ENCODE measurements at regions not wholly inside any gene's neighbourhood (a gene's known extent, or its start where the extent isn't known, plus 50 kb on each side); places are given as distances from the start of the nearest gene placed in this dataset.

DNA sequence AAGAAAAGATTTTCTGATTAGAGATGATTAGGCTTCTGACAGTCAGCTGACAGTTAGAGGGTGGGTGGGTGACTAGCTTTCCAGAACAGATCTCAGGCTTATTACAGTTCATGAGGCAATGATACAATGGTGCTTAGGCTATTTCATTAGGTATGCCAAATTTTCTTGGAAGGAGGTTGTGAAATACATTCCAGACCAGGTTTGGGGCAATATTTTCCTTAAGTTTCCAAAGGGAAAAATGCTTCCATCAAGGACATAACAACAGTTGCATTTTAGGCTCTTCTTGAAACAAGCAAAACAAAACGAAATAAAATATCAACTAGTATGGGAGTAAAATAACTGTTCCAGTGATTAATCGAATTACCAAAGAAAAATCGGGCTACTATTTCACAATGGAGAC is 59.3 kb upstream of the CNTN1 start:
- H3K4me1 ChIP-seq = no peaks in the 10 kb centered on the region
- H3K27me3 ChIP-seq = no peaks in the 10 kb centered on the region
- no peaks in the 10 kb centered on the region for H3K36me3 ChIP-seq
- no peaks in the 10 kb centered on the region for H3K9me3 ChIP-seq
- H3K4me3 ChIP-seq = no peak overlapping the region
- intact Hi-C loops (cut with DNase I; ENCODE audit: low total_unique reads) = no loop called here
- H3K27ac ChIP-seq = no peak overlapping the region
- DNase-seq (ENCODE audit: low spot score in 2 of 2) = no peak
- TF ChIP-seq, protein P1, sequence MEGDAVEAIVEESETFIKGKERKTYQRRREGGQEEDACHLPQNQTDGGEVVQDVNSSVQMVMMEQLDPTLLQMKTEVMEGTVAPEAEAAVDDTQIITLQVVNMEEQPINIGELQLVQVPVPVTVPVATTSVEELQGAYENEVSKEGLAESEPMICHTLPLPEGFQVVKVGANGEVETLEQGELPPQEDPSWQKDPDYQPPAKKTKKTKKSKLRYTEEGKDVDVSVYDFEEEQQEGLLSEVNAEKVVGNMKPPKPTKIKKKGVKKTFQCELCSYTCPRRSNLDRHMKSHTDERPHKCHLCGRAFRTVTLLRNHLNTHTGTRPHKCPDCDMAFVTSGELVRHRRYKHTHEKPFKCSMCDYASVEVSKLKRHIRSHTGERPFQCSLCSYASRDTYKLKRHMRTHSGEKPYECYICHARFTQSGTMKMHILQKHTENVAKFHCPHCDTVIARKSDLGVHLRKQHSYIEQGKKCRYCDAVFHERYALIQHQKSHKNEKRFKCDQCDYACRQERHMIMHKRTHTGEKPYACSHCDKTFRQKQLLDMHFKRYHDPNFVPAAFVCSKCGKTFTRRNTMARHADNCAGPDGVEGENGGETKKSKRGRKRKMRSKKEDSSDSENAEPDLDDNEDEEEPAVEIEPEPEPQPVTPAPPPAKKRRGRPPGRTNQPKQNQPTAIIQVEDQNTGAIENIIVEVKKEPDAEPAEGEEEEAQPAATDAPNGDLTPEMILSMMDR (IDR thresholded peaks at IDR 0.05) = no peak
- TF ChIP-seq POLR2AphosphoS5 (IDR thresholded peaks at IDR 0.05) (no peak), POLR2A (IDR thresholded peaks at IDR 0.05) (no peak)

DNA sequence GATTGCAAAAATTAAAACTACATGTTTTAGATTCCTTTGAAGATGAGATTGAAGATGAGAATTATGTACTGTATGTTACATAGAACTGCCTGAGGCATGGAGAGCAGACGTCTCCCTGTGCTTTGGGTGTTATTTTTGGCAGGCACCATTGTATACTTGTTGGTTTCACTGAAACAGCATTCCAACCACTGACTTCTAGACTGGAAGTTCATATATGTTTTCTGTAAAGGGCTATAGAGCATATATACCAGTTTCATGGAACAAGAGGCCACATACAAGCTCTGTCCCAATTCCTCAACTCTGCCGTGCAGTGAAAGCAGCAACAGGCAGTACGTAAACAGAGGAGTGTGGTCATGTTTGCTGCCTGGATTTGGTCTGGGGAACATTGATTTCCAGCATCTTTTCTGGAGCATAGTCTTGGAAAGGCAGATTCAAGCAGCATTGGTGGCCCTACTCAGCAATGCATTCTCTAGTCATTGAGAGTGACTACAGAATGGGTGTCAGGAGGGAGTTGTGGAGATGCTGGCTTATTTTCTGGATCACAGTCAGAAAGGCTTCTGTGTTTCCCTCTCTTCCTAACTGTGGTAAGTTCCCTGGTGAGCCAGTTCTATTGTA is 57.6 kb upstream of the CNTN1 start:
- no peak for DNase-seq (ENCODE audit: low spot score in 2 of 2)
- TF ChIP-seq POLR2A (IDR thresholded peaks at IDR 0.05) (no peak), POLR2AphosphoS5 (IDR thresholded peaks at IDR 0.05) (no peak)
- TF ChIP-seq, protein P1 (IDR thresholded peaks at IDR 0.05) = no peak
- H3K27ac ChIP-seq = no peak overlapping the region
- no peaks in the 10 kb centered on the region for H3K27me3 ChIP-seq
- no peaks in the 10 kb centered on the region for H3K4me1 ChIP-seq
- H3K4me3 ChIP-seq = no peak overlapping the region
- no peaks in the 10 kb centered on the region for H3K36me3 ChIP-seq
- intact Hi-C loops (cut with DNase I; ENCODE audit: low total_unique reads) = no loop called here
- H3K9me3 ChIP-seq = no peaks in the 10 kb centered on the region

DNA sequence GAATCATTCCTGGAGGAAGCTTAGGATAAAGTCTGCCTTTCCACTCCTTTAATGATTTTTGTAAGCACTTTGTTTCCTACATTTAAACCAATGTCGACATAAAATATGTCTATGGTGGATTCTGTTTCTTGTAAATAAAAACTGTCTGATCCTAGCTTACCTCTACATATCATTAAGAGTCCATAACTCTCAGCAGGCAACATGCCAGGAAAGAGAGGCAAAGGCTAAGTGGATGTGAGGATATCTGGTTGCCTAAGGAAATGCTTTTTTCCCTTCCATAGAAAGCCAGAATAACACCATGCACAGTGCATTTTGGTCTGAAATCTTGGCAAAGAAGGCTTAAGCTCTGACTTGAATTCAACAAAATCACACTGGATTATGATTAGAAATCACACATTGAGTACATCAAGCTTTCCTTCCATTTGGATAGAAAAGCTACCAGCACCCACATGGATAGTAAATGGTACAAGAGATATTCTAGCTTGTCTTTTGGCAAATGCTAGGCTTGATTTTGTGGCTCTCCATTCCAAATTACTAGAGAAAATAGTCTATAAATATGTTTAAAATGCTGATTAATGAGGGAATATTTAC is 57.0 kb upstream of the CNTN1 start:
- H3K4me1 ChIP-seq = no peaks in the 10 kb centered on the region
- no peaks in the 10 kb centered on the region for H3K9me3 ChIP-seq
- DNase-seq (ENCODE audit: low spot score in 2 of 2) = no peak
- TF ChIP-seq POLR2AphosphoS5 (IDR thresholded peaks at IDR 0.05) (no peak), POLR2A (IDR thresholded peaks at IDR 0.05) (no peak)
- H3K4me3 ChIP-seq = no peak overlapping the region
- no peaks in the 10 kb centered on the region for H3K36me3 ChIP-seq
- intact Hi-C loops (cut with DNase I; ENCODE audit: low total_unique reads) = no loop called here
- H3K27ac ChIP-seq = no peak overlapping the region
- H3K27me3 ChIP-seq = no peaks in the 10 kb centered on the region

Data from breast epithelium (tissue), 4 donors.